ENCODE measurements at regions not wholly inside any gene's neighbourhood (a gene's known extent, or its start where the extent isn't known, plus 50 kb on each side); places are given as distances from the start of the nearest gene placed in this dataset.

DNA sequence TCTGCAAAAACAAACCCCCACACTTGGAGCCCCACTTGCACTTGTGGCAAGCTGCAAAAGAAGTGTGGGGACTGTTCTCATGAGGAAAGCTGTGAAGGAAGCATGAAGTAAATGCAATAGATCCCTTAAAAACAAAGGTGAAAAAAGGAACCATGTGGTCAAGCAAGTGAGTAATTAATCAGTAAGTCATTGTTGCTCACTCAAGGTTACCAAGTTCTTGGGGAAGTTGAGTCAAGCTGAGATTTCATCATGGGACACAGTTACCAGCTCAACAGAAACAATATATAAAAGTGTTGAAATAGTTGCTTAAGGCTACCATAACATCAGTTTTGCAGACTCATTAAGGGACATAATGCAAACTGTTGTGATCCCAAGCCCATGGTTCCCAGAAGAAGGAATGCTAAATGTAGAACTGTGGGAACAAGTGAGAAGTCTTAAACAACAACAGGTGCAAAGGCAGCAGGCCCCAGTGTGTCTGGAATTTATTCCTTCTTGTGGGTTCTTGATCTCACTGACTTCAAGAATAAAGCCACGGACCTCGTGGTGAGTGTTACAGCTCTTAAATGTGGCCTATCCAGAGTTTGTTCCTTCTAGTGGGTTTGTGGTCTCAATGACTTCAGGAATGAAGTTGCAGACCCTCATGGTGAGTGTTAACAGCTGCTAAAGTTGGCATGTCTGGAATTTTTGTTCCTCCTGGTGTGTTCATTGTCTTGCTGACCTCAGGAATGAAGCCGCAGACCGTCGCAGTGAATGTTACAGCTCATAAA, 336.3 kb upstream of the RBMY1B start:
- TF ChIP-seq, protein P1, sequence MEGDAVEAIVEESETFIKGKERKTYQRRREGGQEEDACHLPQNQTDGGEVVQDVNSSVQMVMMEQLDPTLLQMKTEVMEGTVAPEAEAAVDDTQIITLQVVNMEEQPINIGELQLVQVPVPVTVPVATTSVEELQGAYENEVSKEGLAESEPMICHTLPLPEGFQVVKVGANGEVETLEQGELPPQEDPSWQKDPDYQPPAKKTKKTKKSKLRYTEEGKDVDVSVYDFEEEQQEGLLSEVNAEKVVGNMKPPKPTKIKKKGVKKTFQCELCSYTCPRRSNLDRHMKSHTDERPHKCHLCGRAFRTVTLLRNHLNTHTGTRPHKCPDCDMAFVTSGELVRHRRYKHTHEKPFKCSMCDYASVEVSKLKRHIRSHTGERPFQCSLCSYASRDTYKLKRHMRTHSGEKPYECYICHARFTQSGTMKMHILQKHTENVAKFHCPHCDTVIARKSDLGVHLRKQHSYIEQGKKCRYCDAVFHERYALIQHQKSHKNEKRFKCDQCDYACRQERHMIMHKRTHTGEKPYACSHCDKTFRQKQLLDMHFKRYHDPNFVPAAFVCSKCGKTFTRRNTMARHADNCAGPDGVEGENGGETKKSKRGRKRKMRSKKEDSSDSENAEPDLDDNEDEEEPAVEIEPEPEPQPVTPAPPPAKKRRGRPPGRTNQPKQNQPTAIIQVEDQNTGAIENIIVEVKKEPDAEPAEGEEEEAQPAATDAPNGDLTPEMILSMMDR (IDR thresholded peaks at IDR 0.05 in 8 of 11, conservative IDR thresholded peaks at IDR 0.05 in 3 of 11), result no peak
- TF ChIP-seq POLR2A (IDR thresholded peaks at IDR 0.05), result no peak
- TF ChIP-seq POLR2AphosphoS5 (IDR thresholded peaks at IDR 0.05), result no peak
